ENCODE measurements at regions not wholly inside any gene's neighbourhood (a gene's known extent, or its start where the extent isn't known, plus 50 kb on each side); places are given as distances from the start of the nearest gene placed in this dataset.

- DNase-seq = no peak
Measured at GRCh38 chr12:114743289-114743688, 59.3 kb upstream of the TBX3 start.

- no peak for DNase-seq
Measured at GRCh38 chr12:114742363-114742762, 58.4 kb upstream of the TBX3 start.

DNA sequence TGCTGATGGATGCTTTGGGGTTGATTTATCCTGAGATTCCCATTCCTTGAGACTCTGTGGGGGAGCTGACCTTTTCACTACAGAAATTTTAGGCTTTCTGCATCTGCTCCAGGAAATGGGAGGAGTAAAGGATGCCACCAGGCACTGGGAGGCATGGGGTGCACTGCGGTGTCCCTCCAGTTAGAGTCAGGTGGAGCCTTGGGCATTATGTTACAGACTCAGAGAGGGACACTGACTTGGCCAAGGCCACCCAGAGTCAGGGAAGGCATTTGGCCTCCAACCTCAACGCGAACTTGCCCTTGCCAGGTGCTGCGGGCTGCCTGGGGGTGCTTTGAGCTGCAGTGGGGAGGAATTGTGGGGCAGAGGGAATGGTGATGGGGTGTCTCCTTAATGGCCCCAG lies 58.0 kb upstream of the TBX3 start:
- DNase-seq = no peak

DNA sequence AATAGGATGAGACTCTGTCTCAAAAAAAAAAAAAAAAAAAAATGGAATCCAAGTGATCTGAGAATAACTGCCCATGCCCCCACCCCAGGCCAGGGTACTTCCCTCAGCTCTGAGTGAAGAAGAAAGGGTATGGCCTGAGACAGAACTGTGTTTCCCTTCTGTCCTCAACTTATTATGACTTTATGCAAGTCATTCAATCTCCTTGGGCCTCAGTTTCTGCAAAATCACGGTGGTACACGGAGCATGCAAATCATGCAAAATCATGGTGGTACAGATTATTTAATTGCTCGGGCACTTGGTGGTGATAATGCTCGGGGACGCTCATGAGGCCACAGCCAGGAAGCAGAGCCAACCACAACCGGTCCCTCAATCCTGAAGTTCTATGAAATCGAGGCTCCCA lies 56.5 kb upstream of the TBX3 start:
- no peak for DNase-seq

- no peak for DNase-seq
Measured at GRCh38 chr12:114738460-114739184, 54.6 kb upstream of the TBX3 start.

DNA sequence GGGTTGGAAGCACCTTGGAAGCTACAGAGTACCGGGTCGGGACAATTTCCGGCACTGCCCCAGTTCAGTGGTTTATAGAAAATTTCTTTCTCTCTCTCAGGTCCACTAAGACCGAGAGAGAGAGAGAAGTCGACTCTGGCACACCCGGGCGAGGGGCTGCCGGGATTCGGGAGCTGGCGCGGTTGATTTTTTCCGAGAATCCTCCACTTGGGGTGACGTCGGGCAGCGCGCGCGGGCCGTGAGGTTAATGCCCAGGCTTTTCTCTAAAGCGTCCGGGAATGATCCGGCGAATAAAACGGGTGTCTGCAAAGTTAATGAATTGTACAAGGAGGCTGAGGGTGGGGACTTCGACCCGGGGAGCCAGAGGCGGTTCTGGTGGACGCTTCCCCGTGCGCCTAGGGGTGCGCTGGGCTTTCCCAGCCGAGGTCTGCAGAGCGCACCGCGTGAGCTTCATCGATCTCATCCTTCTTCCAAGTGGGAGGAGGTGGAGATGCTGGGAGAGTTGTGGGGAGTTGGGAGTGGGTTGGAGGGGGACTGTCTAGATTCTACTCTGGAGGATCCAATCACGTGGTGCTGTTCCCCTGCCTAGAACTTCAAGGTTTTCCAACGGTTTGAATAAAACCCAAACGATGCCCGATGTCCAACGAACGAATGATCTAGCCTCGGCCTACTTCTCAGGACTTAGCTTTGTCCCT lies 51.9 kb upstream of the TBX3 start:
- no peak for DNase-seq

GRCh38 chr12:114735011-114735410 lies 51.0 kb upstream of the TBX3 start:
- no peak for DNase-seq

DNA sequence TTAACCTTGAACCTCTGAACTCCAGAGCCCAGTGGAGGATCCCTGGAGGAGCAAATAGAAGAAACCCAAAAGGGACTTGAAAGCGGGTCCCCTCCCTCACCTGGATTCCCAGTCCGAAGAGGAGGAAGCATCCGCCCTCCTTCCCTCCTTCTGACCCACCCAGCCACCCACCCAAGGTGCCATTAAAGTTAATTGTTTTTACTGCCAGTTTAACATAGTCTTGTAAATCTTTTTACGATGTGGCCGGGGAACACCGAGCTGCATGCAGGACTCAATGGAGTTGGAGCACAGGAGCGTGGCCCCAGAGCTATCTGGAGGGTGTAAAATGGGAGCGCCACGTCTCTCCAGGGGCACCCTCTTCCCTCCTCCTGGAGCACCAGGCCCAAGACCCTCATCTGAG lies 49.9 kb upstream of the TBX3 start:
- DNase-seq = no peak

Measured in DMS53 (cell line).